Stomach (tissue), 8 donors: ENCODE measurements at regions not wholly inside any gene's neighbourhood (a gene's known extent, or its start where the extent isn't known, plus 50 kb on each side); places are given as distances from the start of the nearest gene placed in this dataset.
A peak's percentile ranks its signal among the peaks of the same experiment; 100 is the strongest.

Experiments
- DNase-seq, 2 donors: peaks; one replicate each; pipeline versions ENCODE4 v3.0.0 to v3.0.0-alpha.2; 2013 to 2019
- H3K27ac ChIP-seq, 5 donors: fragments of 200-600 bp in 4 of 5; sonication (generic) in 4 of 5; one replicate each; pipeline ENCODE4 v1.5.1; 2013 to 2019; ENCODE audit warnings: mild to moderate bottlenecking in 1 of 5, moderate library complexity in 1 of 5
- H3K27me3 ChIP-seq, 3 donors: fragments of 200-600 bp; sonication (generic); one replicate each; pipeline ENCODE4 v1.5.1; 2017 to 2019; ENCODE audit warnings: mixed run types in 1 of 3
- H3K36me3 ChIP-seq, 4 donors: fragments of 200-600 bp; sonication (generic); 1 replicate in 3 of 4; 2 replicates in 1 of 4; pipeline ENCODE4 v1.5.1; 2016 to 2019
- H3K4me1 ChIP-seq, 4 donors: fragments of 200-600 bp; sonication (generic); one replicate each; pipeline ENCODE4 v1.5.1; 2016 to 2019
- H3K4me3 ChIP-seq, 4 donors: fragments of 200-600 bp; sonication (generic) in 3 of 4; one replicate each; pipeline ENCODE4 v1.5.1; 2016 to 2019; ENCODE audit warnings: mild to moderate bottlenecking in 1 of 4
- H3K9me3 ChIP-seq, 4 donors: fragments of 200-600 bp; sonication (generic); one replicate each; pipeline ENCODE4 v1.5.1; 2016 to 2019
- CTCF ChIP-seq, 7 experiments: fragments of 450-650 bp in 4 of 7; fragments of 200-600 bp in 3 of 7; sonication (generic) in 3 of 7; IDR thresholded peaks; one replicate each; pipeline ENCODE4 v1.5.1; 2016 to 2019; ENCODE audit warnings: antibody characterized with exemption in 7 of 7, control low read depth in 2 of 7, mild to moderate bottlenecking in 1 of 7
- EP300 ChIP-seq: sonication (generic); formaldehyde crosslinking; IDR thresholded peaks from one replicate; pipeline ENCODE4 v1.6.1; 2017; ENCODE audit warnings: antibody characterized with exemption
- POLR2A ChIP-seq, 4 donors: fragments of 450-650 bp; IDR thresholded peaks; one replicate each; pipeline ENCODE4 v1.6.1; 2016; ENCODE audit warnings: antibody characterized with exemption in 4 of 4, control low read depth in 2 of 4, mild to moderate bottlenecking in 1 of 4, moderate library complexity in 1 of 4
- POLR2AphosphoS5 ChIP-seq, 3 donors: sonication (generic); formaldehyde crosslinking; IDR thresholded peaks; one replicate each; pipeline ENCODE4 v1.6.1; 2016; ENCODE audit warnings: antibody characterized with exemption in 3 of 3
- WGBS, 5 donors: extraction: QIAGEN DNeasy Blood & Tissue Kit in 3 of 5; methylation state at CpG; one replicate each; pipeline versions ENCODE4 v1.1.5 to v1.1.7; 2013 to 2018; 5-methylcytosine and 5-hydroxymethylcytosine counted together
- intact Hi-C: fragments of 100-400 bp; cut with DNase I; formaldehyde crosslinking; loops from one replicate; pipeline ENCODE4 v1.15.1; 2023; ENCODE audit warnings: low total_unique reads
- donor health status: healthy with polysubstance abuse.
- donor health status: Bipolar disorder and iron deficiency.
- donor health status: healthy.

GRCh38 chr12:84136862-84137367 lies 775.7 kb downstream of the SLC6A15 start:
- no peaks in the 10 kb centered on the region for H3K4me1 ChIP-seq
- TF ChIP-seq POLR2A (IDR thresholded peaks at IDR 0.05): no peak
- TF ChIP-seq POLR2AphosphoS5 (IDR thresholded peaks at IDR 0.05): no peak
- TF ChIP-seq CTCF (IDR thresholded peaks at IDR 0.05): no peak
- TF ChIP-seq EP300: no peak
- H3K4me3 ChIP-seq: no peak overlapping the region
- no peaks in the 10 kb centered on the region for H3K27me3 ChIP-seq
- no peaks in the 10 kb centered on the region for H3K9me3 ChIP-seq
- no peaks in the 10 kb centered on the region for H3K36me3 ChIP-seq
- DNase-seq: no peak
- 42 to 55% (median 46%) methylated on average over 4 of the region's 4 CpGs for WGBS, 5 donors
- intact Hi-C loops: no loop called here
- no peak overlapping the region for H3K27ac ChIP-seq

- H3K27me3 ChIP-seq: no peaks in the 10 kb centered on the region
- H3K36me3 ChIP-seq: no peaks in the 10 kb centered on the region
- TF ChIP-seq CTCF (IDR thresholded peaks at IDR 0.05) (no peak), POLR2AphosphoS5 (IDR thresholded peaks at IDR 0.05) (no peak), POLR2A (IDR thresholded peaks at IDR 0.05) (no peak)
- intact Hi-C loops: no loop called here
- H3K9me3 ChIP-seq: no peaks in the 10 kb centered on the region
- 21 to 54% (median 47%) methylated on average over 1 of the region's 1 CpG for WGBS, 5 donors
- no peaks in the 10 kb centered on the region for H3K4me1 ChIP-seq
- no peak overlapping the region for H3K4me3 ChIP-seq
- no peak overlapping the region for H3K27ac ChIP-seq
- no peak for DNase-seq
These were observed 776.9 kb downstream of the SLC6A15 start for GRCh38 chr12:84135586-84136279.

GRCh38 chr12:84134797-84135366 lies 777.7 kb downstream of the SLC6A15 start:
- no peak overlapping the region for H3K27ac ChIP-seq

GRCh38 chr12:84131076-84131475 lies 781.5 kb downstream of the SLC6A15 start:
- DNase-seq: peak in 1 of 2 donors; percentile 9
- intact Hi-C loops: no loop called here
- H3K27me3 ChIP-seq: no peaks in the 10 kb centered on the region
- no peaks in the 10 kb centered on the region for H3K4me1 ChIP-seq
- TF ChIP-seq EP300 (no peak), POLR2A (IDR thresholded peaks at IDR 0.05) (no peak), POLR2AphosphoS5 (IDR thresholded peaks at IDR 0.05) (no peak), CTCF (IDR thresholded peaks at IDR 0.05) (no peak)
- peaks cover 0 to 8% (median 3%) of the 10 kb centered on the region in 4 donors for H3K9me3 ChIP-seq
- no peak overlapping the region for H3K4me3 ChIP-seq
- H3K36me3 ChIP-seq: no peaks in the 10 kb centered on the region
- H3K27ac ChIP-seq: no peak overlapping the region
- 44 to 72% (median 50%) methylated on average over 2 of the region's 2 CpGs for WGBS, 5 donors

More at GRCh38 chr12:84134797-84135366, 777.7 kb downstream of the SLC6A15 start:
- intact Hi-C loops: no loop called here
- no peaks in the 10 kb centered on the region for H3K27me3 ChIP-seq
- H3K4me1 ChIP-seq: no peaks in the 10 kb centered on the region
- H3K9me3 ChIP-seq: no peaks in the 10 kb centered on the region
- DNase-seq: no peak
- 47 to 64% (median 61%) methylated on average over 2 of the region's 2 CpGs for WGBS, 5 donors
- no peak for TF ChIP-seq POLR2AphosphoS5 (IDR thresholded peaks at IDR 0.05)
- TF ChIP-seq CTCF (IDR thresholded peaks at IDR 0.05): no peak
- TF ChIP-seq POLR2A (IDR thresholded peaks at IDR 0.05): no peak
- TF ChIP-seq EP300: no peak
- no peaks in the 10 kb centered on the region for H3K36me3 ChIP-seq
- no peak overlapping the region for H3K4me3 ChIP-seq
